Duodenal mucosa (tissue), 2 donors: ENCODE measurements at regions not wholly inside any gene's neighbourhood (a gene's known extent, or its start where the extent isn't known, plus 50 kb on each side); places are given as distances from the start of the nearest gene placed in this dataset.

ENCODE experiments used
- H3K27ac ChIP-seq: one replicate; pipeline ENCODE4 v1.7.0; 2013; ENCODE audit warnings: low read depth, low read length
- H3K27me3 ChIP-seq, 2 donors: one replicate each; pipeline ENCODE4 v1.7.0; 2013; ENCODE audit warnings: low read length in 2 of 2, control low read depth in 1 of 2; ENCODE audit not compliant: insufficient read depth in 2 of 2, control insufficient read depth in 1 of 2
- H3K36me3 ChIP-seq, 2 donors: one replicate each; pipeline ENCODE4 v1.7.0; 2013; ENCODE audit warnings: low read length in 2 of 2, control low read depth in 1 of 2; ENCODE audit not compliant: insufficient read depth in 2 of 2, control insufficient read depth in 1 of 2
- H3K4me1 ChIP-seq, 2 donors: one replicate each; pipeline ENCODE4 v1.7.0; 2013; ENCODE audit warnings: low read length in 2 of 2, control low read depth in 1 of 2; ENCODE audit not compliant: insufficient read depth in 2 of 2, control insufficient read depth in 1 of 2
- H3K4me3 ChIP-seq, 2 donors: one replicate each; pipeline ENCODE4 v1.7.0; 2013; ENCODE audit warnings: low read length in 2 of 2, low read depth in 1 of 2
- H3K9ac ChIP-seq, 2 donors: one replicate each; pipeline ENCODE4 v1.7.0; 2013; ENCODE audit warnings: low read length in 2 of 2, low read depth in 1 of 2
- H3K9me3 ChIP-seq, 2 donors: one replicate each; pipeline ENCODE4 v1.7.0; 2013; ENCODE audit warnings: low read length in 2 of 2, control low read depth in 1 of 2; ENCODE audit not compliant: control insufficient read depth in 1 of 2

- no peaks in the 10 kb centered on the region for H3K36me3 ChIP-seq
Measured at GRCh38 chr10:10515479-10516204, 502.0 kb upstream of the CELF2 start.

GRCh38 chr10:10516346-10517130 is 501.1 kb upstream of the CELF2 start:
- Histone ChIP-seq H3K27ac (no peak overlapping the region), H3K27me3 (no peaks in the 10 kb centered on the region), H3K4me3 (no peak overlapping the region), H3K36me3 (no peaks in the 10 kb centered on the region), H3K9ac (no peak overlapping the region), H3K9me3 (no peaks in the 10 kb centered on the region), H3K4me1 (no peaks in the 10 kb centered on the region)

More at GRCh38 chr10:10515479-10516204, 502.0 kb upstream of the CELF2 start:
- H3K9me3 ChIP-seq: no peaks in the 10 kb centered on the region
- H3K27ac ChIP-seq: no peak overlapping the region
- no peaks in the 10 kb centered on the region for H3K27me3 ChIP-seq
- H3K4me3 ChIP-seq: no peak overlapping the region
- no peak overlapping the region for H3K9ac ChIP-seq
- no peaks in the 10 kb centered on the region for H3K4me1 ChIP-seq

GRCh38 chr10:10517866-10518265 is 499.8 kb upstream of the CELF2 start:
- H3K27ac ChIP-seq: no peak overlapping the region
- H3K9me3 ChIP-seq: no peaks in the 10 kb centered on the region
- no peak overlapping the region for H3K4me3 ChIP-seq
- no peaks in the 10 kb centered on the region for H3K36me3 ChIP-seq
- no peaks in the 10 kb centered on the region for H3K27me3 ChIP-seq
- H3K9ac ChIP-seq: no peak overlapping the region
- no peaks in the 10 kb centered on the region for H3K4me1 ChIP-seq

- no peaks in the 10 kb centered on the region for H3K36me3 ChIP-seq
- H3K27ac ChIP-seq: no peak overlapping the region
Measured at GRCh38 chr10:10519674-10520073, 498.0 kb upstream of the CELF2 start.

GRCh38 chr10:10520491-10521385 is 496.9 kb upstream of the CELF2 start:
- Histone ChIP-seq H3K9me3 (no peaks in the 10 kb centered on the region), H3K9ac (no peak overlapping the region), H3K36me3 (no peaks in the 10 kb centered on the region), H3K4me1 (no peaks in the 10 kb centered on the region), H3K27ac (no peak overlapping the region), H3K4me3 (no peak overlapping the region), H3K27me3 (no peaks in the 10 kb centered on the region)

More at GRCh38 chr10:10519674-10520073, 498.0 kb upstream of the CELF2 start:
- Histone ChIP-seq H3K27me3 (no peaks in the 10 kb centered on the region), H3K9me3 (no peaks in the 10 kb centered on the region), H3K4me1 (no peaks in the 10 kb centered on the region), H3K9ac (no peak overlapping the region), H3K4me3 (no peak overlapping the region)

GRCh38 chr10:10526846-10527245 is 490.8 kb upstream of the CELF2 start:
- H3K36me3 ChIP-seq: no peaks in the 10 kb centered on the region
- no peak overlapping the region for H3K27ac ChIP-seq

GRCh38 chr10:10527861-10528562 is 489.7 kb upstream of the CELF2 start:
- H3K27me3 ChIP-seq: no peaks in the 10 kb centered on the region
- no peak overlapping the region for H3K27ac ChIP-seq
- H3K9ac ChIP-seq: no peak overlapping the region
- H3K4me3 ChIP-seq: no peak overlapping the region
- no peaks in the 10 kb centered on the region for H3K4me1 ChIP-seq
- H3K9me3 ChIP-seq: no peaks in the 10 kb centered on the region
- no peaks in the 10 kb centered on the region for H3K36me3 ChIP-seq

More at GRCh38 chr10:10526846-10527245, 490.8 kb upstream of the CELF2 start:
- H3K27me3 ChIP-seq: no peaks in the 10 kb centered on the region
- no peaks in the 10 kb centered on the region for H3K9me3 ChIP-seq
- no peaks in the 10 kb centered on the region for H3K4me1 ChIP-seq
- no peak overlapping the region for H3K9ac ChIP-seq
- no peak overlapping the region for H3K4me3 ChIP-seq

- H3K4me1 ChIP-seq: no peaks in the 10 kb centered on the region
- H3K27me3 ChIP-seq: no peaks in the 10 kb centered on the region
- no peaks in the 10 kb centered on the region for H3K9me3 ChIP-seq
Measured at GRCh38 chr10:10528563-10528910, 489.1 kb upstream of the CELF2 start.

GRCh38 chr10:10530313-10530712 is 487.4 kb upstream of the CELF2 start:
- H3K27ac ChIP-seq: no peak overlapping the region
- H3K36me3 ChIP-seq: no peaks in the 10 kb centered on the region
- no peaks in the 10 kb centered on the region for H3K27me3 ChIP-seq
- no peaks in the 10 kb centered on the region for H3K9me3 ChIP-seq
- no peaks in the 10 kb centered on the region for H3K4me1 ChIP-seq
- H3K4me3 ChIP-seq: no peak overlapping the region
- H3K9ac ChIP-seq: no peak overlapping the region

More at GRCh38 chr10:10528563-10528910, 489.1 kb upstream of the CELF2 start:
- H3K27ac ChIP-seq: no peak overlapping the region
- no peak overlapping the region for H3K9ac ChIP-seq
- H3K4me3 ChIP-seq: no peak overlapping the region
- no peaks in the 10 kb centered on the region for H3K36me3 ChIP-seq
